Astrocyte (in vitro differentiated cells and primary cell): ENCODE measurements at regions not wholly inside any gene's neighbourhood (a gene's known extent, or its start where the extent isn't known, plus 50 kb on each side); places are given as distances from the start of the nearest gene placed in this dataset.

Source experiments
- CTCF ChIP-seq: IDR thresholded peaks from 2 replicates; pipeline ENCODE4 v1.5.1; 2011; ENCODE audit warnings: low read depth, mild to moderate bottlenecking, inconsistent platforms, low read length, moderate library complexity; ENCODE audit not compliant: insufficient read depth
- EZH2 ChIP-seq: IDR thresholded peaks from 2 replicates; pipeline ENCODE4 v1.6.1; 2012; ENCODE audit warnings: mild to moderate bottlenecking, low read length, inconsistent platforms; ENCODE audit not compliant: insufficient read depth

- no peak for TF ChIP-seq EZH2
- TF ChIP-seq CTCF: no peak
These were observed 74.7 kb downstream of the LLPH start for GRCh38 chr12:66055837-66056319.
